Nephron (organoid): ENCODE measurements at regions not wholly inside any gene's neighbourhood (a gene's known extent, or its start where the extent isn't known, plus 50 kb on each side); places are given as distances from the start of the nearest gene placed in this dataset.

Experiments
- H3K27ac Mint-ChIP-seq, 3 experiments: 2 replicates each; pipeline ENCODE4 v1.8.0; 2020; ENCODE audit warnings: mixed read lengths in 3 of 3, mild to moderate bottlenecking in 2 of 3, moderate library complexity in 1 of 3
- H3K27me3 Mint-ChIP-seq: 2 replicates; pipeline ENCODE4 v1.8.0; 2021; ENCODE audit warnings: low read depth, mild to moderate bottlenecking, moderate library complexity, mixed read lengths
- H3K36me3 Mint-ChIP-seq: 2 replicates; pipeline ENCODE4 v1.8.0; 2020; ENCODE audit warnings: low read depth, mixed read lengths
- H3K4me1 Mint-ChIP-seq: 2 replicates; pipeline ENCODE4 v1.8.0; 2020; ENCODE audit warnings: mixed read lengths
- H3K4me3 Mint-ChIP-seq, 3 experiments: 2 replicates each; pipeline ENCODE4 v1.8.0; 2020; ENCODE audit warnings: mild to moderate bottlenecking in 3 of 3, mixed read lengths in 3 of 3, moderate library complexity in 2 of 3
- H3K9me3 Mint-ChIP-seq: 2 replicates; pipeline ENCODE4 v1.8.0; 2020; ENCODE audit warnings: mixed read lengths
- CTCF ChIP-seq, 3 experiments: fragments of 200-600 bp; sonication (generic); IDR thresholded peaks; one replicate each; pipeline ENCODE4 v1.5.0; 2021; ENCODE audit warnings: antibody characterized with exemption in 3 of 3; ENCODE audit not compliant: unreplicated experiment in 3 of 3

GRCh38 chr6:93790981-93791380 lies 371.6 kb upstream of the EPHA7 start:
- H3K9me3 Mint-ChIP-seq = no peaks in the 10 kb centered on the region
- H3K4me3 Mint-ChIP-seq = no peak overlapping the region
- H3K27ac Mint-ChIP-seq = no peak overlapping the region
- H3K27me3 Mint-ChIP-seq = no peaks in the 10 kb centered on the region
- no peaks in the 10 kb centered on the region for H3K36me3 Mint-ChIP-seq
- no peak for TF ChIP-seq CTCF (IDR thresholded peaks at IDR 0.05; ENCODE audit: unreplicated experiment in 3 of 3)
- H3K4me1 Mint-ChIP-seq = peaks cover 4% of the 10 kb centered on the region

- peak overlapping the region in 1 of 3 experiments; percentile 57 for H3K27ac Mint-ChIP-seq
- peaks cover 15% of the 10 kb centered on the region for H3K4me1 Mint-ChIP-seq
- H3K4me3 Mint-ChIP-seq = peak overlapping the region in 1 of 3 experiments; percentile 55
- H3K9me3 Mint-ChIP-seq = no peaks in the 10 kb centered on the region
- H3K36me3 Mint-ChIP-seq = no peaks in the 10 kb centered on the region
- no peaks in the 10 kb centered on the region for H3K27me3 Mint-ChIP-seq
- no peak for TF ChIP-seq CTCF (IDR thresholded peaks at IDR 0.05; ENCODE audit: unreplicated experiment in 3 of 3)
These were observed 370.2 kb upstream of the EPHA7 start for GRCh38 chr6:93789532-93789931.

- H3K27ac Mint-ChIP-seq = peak overlapping the region; percentile 79 to 92 (median 92)
- no peak for TF ChIP-seq CTCF (IDR thresholded peaks at IDR 0.05; ENCODE audit: unreplicated experiment in 3 of 3)
- H3K9me3 Mint-ChIP-seq = no peaks in the 10 kb centered on the region
- H3K4me1 Mint-ChIP-seq = peaks cover 19% of the 10 kb centered on the region
- H3K27me3 Mint-ChIP-seq = no peaks in the 10 kb centered on the region
- H3K36me3 Mint-ChIP-seq = no peaks in the 10 kb centered on the region
- peak overlapping the region in 1 of 3 experiments; percentile 50 for H3K4me3 Mint-ChIP-seq
These were observed 368.5 kb upstream of the EPHA7 start for GRCh38 chr6:93787841-93788240.

GRCh38 chr6:93786474-93787330 lies 367.3 kb upstream of the EPHA7 start:
- H3K4me1 Mint-ChIP-seq = peaks cover 19% of the 10 kb centered on the region
- no peaks in the 10 kb centered on the region for H3K9me3 Mint-ChIP-seq
- no peak overlapping the region for H3K4me3 Mint-ChIP-seq
- no peaks in the 10 kb centered on the region for H3K36me3 Mint-ChIP-seq
- no peak for TF ChIP-seq CTCF (IDR thresholded peaks at IDR 0.05; ENCODE audit: unreplicated experiment in 3 of 3)
- no peaks in the 10 kb centered on the region for H3K27me3 Mint-ChIP-seq
- H3K27ac Mint-ChIP-seq = peak overlapping the region; percentile 90 to 92 (median 92)

GRCh38 chr6:93785694-93786030 lies 366.3 kb upstream of the EPHA7 start:
- Mint-ChIP-seq H3K4me3 (peak overlapping the region in 2 of 3 experiments; percentile 12 to 43), H3K27ac (peak overlapping the region; percentile 84 to 93 (median 92)), H3K27me3 (no peaks in the 10 kb centered on the region), H3K36me3 (no peaks in the 10 kb centered on the region), H3K4me1 (peaks cover 19% of the 10 kb centered on the region), H3K9me3 (no peaks in the 10 kb centered on the region)
- TF ChIP-seq CTCF (IDR thresholded peaks at IDR 0.05; ENCODE audit: unreplicated experiment in 3 of 3) = no peak
